Pancreas (tissue), 10 donors: ENCODE measurements at regions not wholly inside any gene's neighbourhood (a gene's known extent, or its start where the extent isn't known, plus 50 kb on each side); places are given as distances from the start of the nearest gene placed in this dataset.

Experiments
- ATAC-seq, 4 donors: fragments of 200-7000 bp; cut with Tn5 transposase; one replicate each; pipeline versions ENCODE4 v1.8.0 to v1.9.1; 2020; ENCODE audit warnings: mild to moderate bottlenecking in 4 of 4, moderate library complexity in 4 of 4
- DNase-seq, 6 donors: peaks; one replicate each; pipeline ENCODE4 v3.0.0-alpha.2; 2020
- FAIRE-seq: peaks from 2 replicates; lab custom pipeline; 2012; peaks lifted over from hg19 to GRCh38; lab: Jason Lieb, UNC
- H3K27ac ChIP-seq, 4 donors: fragments of 200-600 bp; sonication (generic); 1 replicate in 3 of 4; 2 replicates in 1 of 4; pipeline versions ENCODE4 v1.5.0 to v1.8.0; 2020
- H3K27me3 ChIP-seq, 4 donors: fragments of 200-600 bp; one replicate each; pipeline ENCODE4 v1.8.0; 2021
- H3K36me3 ChIP-seq, 3 donors: fragments of 200-600 bp; sonication (generic) in 1 of 3; one replicate each; pipeline versions ENCODE4 v1.5.0 to v1.8.0; 2020 to 2021
- H3K4me1 ChIP-seq, 3 donors: fragments of 200-600 bp; one replicate each; pipeline ENCODE4 v1.8.0; 2021
- H3K4me3 ChIP-seq, 4 donors: fragments of 200-600 bp; sonication (generic) in 2 of 4; one replicate each; pipeline versions ENCODE4 v1.5.0 to v1.8.0; 2020 to 2021
- H3K9me3 ChIP-seq, 4 donors: fragments of 200-600 bp; one replicate each; pipeline ENCODE4 v1.8.0; 2021
- WGBS, 2 donors: extraction: QIAGEN DNeasy Blood & Tissue Kit; methylation state at CpG; one replicate each; pipeline ENCODE4 v1.1.7; 2013; 5-methylcytosine and 5-hydroxymethylcytosine counted together
- intact Hi-C, 3 donors: fragments of 100-400 bp; cut with DNase I; formaldehyde crosslinking; loops; one replicate each; pipeline versions ENCODE4 v1.11.1 to v1.14.2; 2022
- TF ChIP-seq, protein P1 (sequence below), 4 donors: fragments of 200-600 bp; sonication (generic) in 3 of 4; IDR thresholded peaks; one replicate each; pipeline versions ENCODE4 v1.5.0 to v1.8.0; 2021; ENCODE audit warnings: antibody characterized with exemption in 4 of 4
- donor health status: healthy with polysubstance abuse.
- donor health status: DM: no; HTN: no; CAD: no; lungs with moderate emphysema.
- donor health status: DM: no; HTN: no; CAD: no.
- donor health status: control.
- donor health status: control.
- donor health status: Bipolar disorder and iron deficiency.
- donor health status: DM: yes; HTN: yes; CAD: no.
- donor health status: DM: no; HTN: no; CAD: no.
- donor health status: DM: no; HTN: no; CAD: no.
- donor health status: DM: yes; HTN: yes; CAD: no.

DNA sequence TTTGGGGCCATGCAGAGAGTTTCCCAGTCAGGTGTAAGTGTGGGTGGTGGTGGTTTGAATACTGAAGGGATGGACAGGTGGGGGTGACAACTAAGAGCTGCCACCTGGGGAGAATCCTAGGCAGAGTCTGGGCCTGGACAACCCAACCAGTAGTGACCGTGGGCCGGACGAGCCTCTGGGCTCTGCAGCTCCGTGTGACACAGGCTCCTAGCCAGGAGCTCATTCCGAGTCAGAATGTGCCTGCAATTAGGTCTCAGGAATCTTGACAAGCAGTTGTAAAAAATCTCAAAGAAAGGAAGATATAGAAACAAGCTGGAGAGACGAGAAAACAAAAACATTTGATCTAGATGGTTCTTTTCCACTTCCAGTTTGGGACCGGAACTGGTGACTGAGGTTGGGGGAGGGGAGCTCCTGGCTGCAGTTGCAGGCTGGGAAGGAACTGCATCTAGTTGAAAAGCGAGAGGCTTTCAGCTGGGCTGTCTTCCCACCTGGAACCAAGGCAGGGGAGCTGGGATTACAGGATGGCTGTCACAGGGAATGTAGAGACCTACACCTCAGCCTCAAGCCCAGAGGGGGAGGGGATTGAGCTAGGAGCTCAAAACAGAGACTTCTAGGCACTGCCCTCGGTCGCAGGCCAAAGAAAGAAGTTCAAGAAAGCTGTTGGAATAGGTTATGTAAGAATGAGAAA is 156.9 kb downstream of the PAX1 start:
- DNase-seq (no peak), ATAC-seq (no peak), FAIRE-seq (no peak)
- no peak overlapping the region for H3K27ac ChIP-seq
- H3K36me3 ChIP-seq, result no peaks in the 10 kb centered on the region
- H3K4me1 ChIP-seq, result no peaks in the 10 kb centered on the region
- TF ChIP-seq, protein P1, sequence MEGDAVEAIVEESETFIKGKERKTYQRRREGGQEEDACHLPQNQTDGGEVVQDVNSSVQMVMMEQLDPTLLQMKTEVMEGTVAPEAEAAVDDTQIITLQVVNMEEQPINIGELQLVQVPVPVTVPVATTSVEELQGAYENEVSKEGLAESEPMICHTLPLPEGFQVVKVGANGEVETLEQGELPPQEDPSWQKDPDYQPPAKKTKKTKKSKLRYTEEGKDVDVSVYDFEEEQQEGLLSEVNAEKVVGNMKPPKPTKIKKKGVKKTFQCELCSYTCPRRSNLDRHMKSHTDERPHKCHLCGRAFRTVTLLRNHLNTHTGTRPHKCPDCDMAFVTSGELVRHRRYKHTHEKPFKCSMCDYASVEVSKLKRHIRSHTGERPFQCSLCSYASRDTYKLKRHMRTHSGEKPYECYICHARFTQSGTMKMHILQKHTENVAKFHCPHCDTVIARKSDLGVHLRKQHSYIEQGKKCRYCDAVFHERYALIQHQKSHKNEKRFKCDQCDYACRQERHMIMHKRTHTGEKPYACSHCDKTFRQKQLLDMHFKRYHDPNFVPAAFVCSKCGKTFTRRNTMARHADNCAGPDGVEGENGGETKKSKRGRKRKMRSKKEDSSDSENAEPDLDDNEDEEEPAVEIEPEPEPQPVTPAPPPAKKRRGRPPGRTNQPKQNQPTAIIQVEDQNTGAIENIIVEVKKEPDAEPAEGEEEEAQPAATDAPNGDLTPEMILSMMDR (IDR thresholded peaks at IDR 0.05), result no peak
- H3K27me3 ChIP-seq, result no peaks in the 10 kb centered on the region
- 39 to 47% methylated on average over 10 of the region's 10 CpGs for WGBS, 2 donors
- intact Hi-C loops, result no loop called here
- H3K4me3 ChIP-seq, result no peak overlapping the region
- H3K9me3 ChIP-seq, result no peaks in the 10 kb centered on the region

DNA sequence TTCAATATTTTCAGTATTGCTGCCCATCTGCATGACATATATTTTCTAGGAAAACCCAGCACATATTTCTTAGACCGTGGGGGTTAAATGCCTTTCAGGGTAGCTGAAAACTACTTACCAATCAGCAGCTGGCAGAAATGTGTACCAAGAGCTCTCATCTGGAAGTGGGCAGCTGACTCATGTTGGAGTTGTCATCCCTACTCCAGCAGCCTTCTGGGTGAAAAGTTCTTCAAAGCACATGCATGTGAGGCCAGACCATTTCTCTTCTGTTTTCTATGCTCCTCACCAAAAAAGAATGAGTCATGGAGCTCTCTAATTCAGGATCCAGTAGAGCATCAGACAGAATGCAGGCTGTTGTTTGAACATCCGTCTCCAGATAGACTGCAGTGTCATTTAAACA is 135.5 kb downstream of the PAX1 start:
- intact Hi-C loops, result no loop called here
- no peaks in the 10 kb centered on the region for H3K4me1 ChIP-seq
- H3K9me3 ChIP-seq, result no peaks in the 10 kb centered on the region
- no peaks in the 10 kb centered on the region for H3K36me3 ChIP-seq
- H3K27me3 ChIP-seq, result peaks cover 0 to 4% (median 0%) of the 10 kb centered on the region in 4 donors
- TF ChIP-seq, protein P1 (IDR thresholded peaks at IDR 0.05), result no peak
- no peak for FAIRE-seq
- WGBS, 2 donors, result 33 to 51% methylated on average over 2 of the region's 2 CpGs
- no peak overlapping the region for H3K4me3 ChIP-seq
- no peak for DNase-seq
- H3K27ac ChIP-seq, result no peak overlapping the region
- no peak for ATAC-seq

DNA sequence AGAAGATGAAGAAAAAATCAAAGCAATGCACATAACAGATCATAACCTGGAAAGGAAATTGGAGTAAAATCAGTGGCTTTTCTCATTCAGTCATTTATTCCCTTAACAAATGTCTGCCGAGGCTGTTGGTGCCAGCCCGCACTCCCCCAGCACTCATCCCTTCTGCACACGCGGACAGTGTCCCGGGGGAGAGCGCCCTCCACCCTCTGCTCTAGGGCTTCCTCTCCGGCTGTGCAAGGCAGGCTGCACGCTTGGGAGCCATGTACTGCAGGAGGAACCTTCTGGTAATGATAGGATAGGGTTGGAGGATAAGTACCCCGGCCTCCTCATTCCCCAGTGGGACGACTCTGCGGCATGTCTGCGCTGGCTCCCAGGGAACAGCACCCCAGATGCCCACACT is 134.5 kb downstream of the PAX1 start:
- intact Hi-C loops, result no loop called here
- Histone ChIP-seq H3K4me1 (no peaks in the 10 kb centered on the region), H3K4me3 (no peak overlapping the region), H3K9me3 (no peaks in the 10 kb centered on the region), H3K27me3 (peaks cover 0 to 2% (median 0%) of the 10 kb centered on the region in 4 donors), H3K27ac (no peak overlapping the region), H3K36me3 (no peaks in the 10 kb centered on the region)
- DNase-seq (no peak), FAIRE-seq (no peak), ATAC-seq (no peak)
- TF ChIP-seq, protein P1 (IDR thresholded peaks at IDR 0.05), result no peak
- WGBS, 2 donors, result 62 to 71% methylated on average over 12 of the region's 12 CpGs

DNA sequence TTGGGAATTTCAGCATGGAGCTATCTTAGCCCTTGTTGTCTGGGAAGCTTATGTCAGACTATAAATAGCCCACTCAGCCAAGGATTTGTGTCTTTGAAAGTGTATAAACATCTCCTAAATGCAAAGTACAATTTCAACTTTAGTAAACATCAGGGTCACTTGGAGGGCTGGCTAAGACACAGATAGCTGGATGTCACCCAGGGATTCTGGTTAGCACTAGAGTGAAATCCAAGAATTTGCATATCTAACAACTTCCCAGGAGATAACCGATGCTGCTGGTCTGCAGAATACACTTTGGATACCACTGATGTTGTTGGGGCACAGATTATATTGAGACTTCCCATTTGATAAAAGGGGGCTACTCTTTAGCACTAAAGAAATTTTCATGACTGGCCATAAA is 130.9 kb downstream of the PAX1 start:
- DNase-seq (no peak), FAIRE-seq (no peak), ATAC-seq (no peak)
- Histone ChIP-seq H3K4me1 (no peaks in the 10 kb centered on the region), H3K4me3 (no peak overlapping the region), H3K27me3 (no peaks in the 10 kb centered on the region), H3K36me3 (no peaks in the 10 kb centered on the region), H3K9me3 (no peaks in the 10 kb centered on the region), H3K27ac (no peak overlapping the region)
- 7 to 13% methylated on average over 1 of the region's 1 CpG for WGBS, 2 donors
- TF ChIP-seq, protein P1 (IDR thresholded peaks at IDR 0.05), result no peak
- intact Hi-C loops, result no loop called here

DNA sequence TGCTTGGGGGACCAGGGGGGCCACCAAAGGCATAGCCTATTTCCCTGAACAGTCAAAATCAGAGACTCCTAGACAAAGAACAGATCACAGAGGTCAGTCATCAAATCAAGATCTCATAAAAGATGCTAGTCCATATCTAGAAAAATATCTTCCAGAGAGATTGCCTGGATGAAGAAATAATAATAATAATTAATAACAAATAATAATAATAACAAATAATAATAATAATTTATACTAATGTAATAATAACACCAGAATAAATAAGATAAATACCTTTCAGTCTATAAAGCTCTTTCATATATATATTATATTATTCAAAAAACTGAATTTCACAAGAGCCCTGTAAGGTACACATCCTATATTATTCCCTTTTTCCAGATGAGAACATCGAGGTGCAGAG is 129.6 kb downstream of the PAX1 start:
- no peak for ATAC-seq
- no peak overlapping the region for H3K27ac ChIP-seq
- no peak overlapping the region for H3K4me3 ChIP-seq
- H3K27me3 ChIP-seq, result no peaks in the 10 kb centered on the region
- H3K4me1 ChIP-seq, result no peaks in the 10 kb centered on the region
- no peaks in the 10 kb centered on the region for H3K36me3 ChIP-seq
- intact Hi-C loops, result no loop called here
- TF ChIP-seq, protein P1 (IDR thresholded peaks at IDR 0.05), result no peak
- no peak for FAIRE-seq
- no peak for DNase-seq
- WGBS, 2 donors, result 47 to 52% methylated on average over 1 of the region's 1 CpG
- no peaks in the 10 kb centered on the region for H3K9me3 ChIP-seq
